Chondrocyte (in vitro differentiated cells): ENCODE measurements at regions not wholly inside any gene's neighbourhood (a gene's known extent, or its start where the extent isn't known, plus 50 kb on each side); places are given as distances from the start of the nearest gene placed in this dataset.
"Not testable (repeated sequence)": the region's sequence is repeated elsewhere in the genome, so short reads cannot be mapped to it uniquely, and the experiment has no call there.

Source experiments
- DNase-seq: peaks from one replicate; pipeline ENCODE4 v3.0.0; 2021; ENCODE audit warnings: mixed read lengths, low spot score
- H3K27ac Mint-ChIP-seq: one replicate; pipeline ENCODE4 v1.8.0; 2021; ENCODE audit warnings: mild to moderate bottlenecking, moderate library complexity, mixed read lengths; ENCODE audit not compliant: unreplicated experiment
- H3K27me3 Mint-ChIP-seq: 2 replicates; pipeline ENCODE4 v1.8.0; 2021; ENCODE audit warnings: low read depth, mixed read lengths
- H3K36me3 Mint-ChIP-seq: 2 replicates; pipeline ENCODE4 v1.8.0; 2021; ENCODE audit warnings: low read depth, mixed read lengths
- H3K4me1 Mint-ChIP-seq: 2 replicates; pipeline ENCODE4 v1.8.0; 2021; ENCODE audit warnings: low read depth, mild to moderate bottlenecking, mixed read lengths
- H3K4me3 Mint-ChIP-seq: one replicate; pipeline ENCODE4 v1.8.0; 2021; ENCODE audit warnings: mild to moderate bottlenecking, moderate library complexity, mixed read lengths; ENCODE audit not compliant: unreplicated experiment
- H3K9me3 Mint-ChIP-seq: 2 replicates; pipeline ENCODE4 v1.8.0; 2021; ENCODE audit warnings: low read depth, mixed read lengths
- CTCF ChIP-seq: fragments of 200-600 bp; sonication (generic); IDR thresholded peaks from 2 replicates; pipeline ENCODE4 v1.5.0; 2021; ENCODE audit warnings: antibody characterized with exemption, mild to moderate bottlenecking, moderate library complexity

DNA sequence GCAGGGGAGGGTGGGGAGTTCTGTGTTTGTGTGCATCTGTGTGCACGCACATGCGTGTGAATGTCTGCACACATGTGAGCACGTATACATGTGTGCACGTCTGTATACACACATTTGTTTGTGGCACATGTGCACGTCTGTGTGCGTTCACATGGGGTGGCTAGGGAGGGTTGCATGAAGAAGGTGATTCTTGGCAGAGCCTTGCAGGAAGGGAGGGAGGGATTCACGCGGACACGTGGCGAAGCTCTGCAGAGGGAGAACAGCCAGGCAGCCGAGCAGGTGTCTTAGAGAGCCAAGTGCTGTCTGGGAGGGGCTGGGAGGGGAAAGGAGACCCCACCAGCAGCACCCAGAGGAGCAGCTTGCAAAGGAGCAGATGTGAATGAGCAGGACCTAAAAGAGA is 372.1 kb downstream of the BRD1 start:
- Mint-ChIP-seq H3K9me3 (no peaks in the 10 kb centered on the region), H3K4me3 (no peak overlapping the region), H3K27me3 (peaks cover 24% of the 10 kb centered on the region), H3K4me1 (no peaks in the 10 kb centered on the region), H3K27ac (no peak overlapping the region), H3K36me3 (no peaks in the 10 kb centered on the region)
- DNase-seq = no peak
- no peak for TF ChIP-seq CTCF

- no peaks in the 10 kb centered on the region for H3K36me3 Mint-ChIP-seq
- TF ChIP-seq CTCF = no peak
- H3K27ac Mint-ChIP-seq = no peak overlapping the region
- peaks cover 32% of the 10 kb centered on the region for H3K27me3 Mint-ChIP-seq
- H3K4me3 Mint-ChIP-seq = no peak overlapping the region
- no peaks in the 10 kb centered on the region for H3K9me3 Mint-ChIP-seq
- DNase-seq = no peak
- no peaks in the 10 kb centered on the region for H3K4me1 Mint-ChIP-seq
Measured at GRCh38 chr22:49454726-49455125, 372.9 kb downstream of the BRD1 start.

DNA sequence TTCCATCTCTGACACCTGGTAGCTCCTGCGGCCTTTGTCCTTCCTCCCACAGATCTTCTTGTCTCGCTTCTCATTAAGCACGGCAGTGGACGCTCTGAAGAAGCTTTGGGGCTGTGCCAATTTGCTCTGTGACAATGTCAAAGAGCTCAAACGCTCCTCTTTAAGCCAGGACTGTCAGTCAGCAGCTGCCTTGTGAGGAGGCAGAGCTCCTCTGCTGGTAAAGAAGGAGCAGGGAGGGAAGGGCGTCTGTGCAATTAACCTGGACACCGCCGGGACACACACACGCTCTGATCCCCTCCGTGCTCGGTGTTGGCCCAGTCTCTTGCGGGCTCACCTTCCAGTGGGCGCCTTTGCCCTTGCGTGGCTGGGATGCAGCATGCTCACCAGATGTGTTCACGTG is 373.9 kb downstream of the BRD1 start:
- no peak for DNase-seq
- Mint-ChIP-seq H3K4me3 (no peak overlapping the region), H3K9me3 (no peaks in the 10 kb centered on the region), H3K27me3 (peaks cover 42% of the 10 kb centered on the region), H3K4me1 (no peaks in the 10 kb centered on the region), H3K36me3 (no peaks in the 10 kb centered on the region), H3K27ac (no peak overlapping the region)
- no peak for TF ChIP-seq CTCF

DNA sequence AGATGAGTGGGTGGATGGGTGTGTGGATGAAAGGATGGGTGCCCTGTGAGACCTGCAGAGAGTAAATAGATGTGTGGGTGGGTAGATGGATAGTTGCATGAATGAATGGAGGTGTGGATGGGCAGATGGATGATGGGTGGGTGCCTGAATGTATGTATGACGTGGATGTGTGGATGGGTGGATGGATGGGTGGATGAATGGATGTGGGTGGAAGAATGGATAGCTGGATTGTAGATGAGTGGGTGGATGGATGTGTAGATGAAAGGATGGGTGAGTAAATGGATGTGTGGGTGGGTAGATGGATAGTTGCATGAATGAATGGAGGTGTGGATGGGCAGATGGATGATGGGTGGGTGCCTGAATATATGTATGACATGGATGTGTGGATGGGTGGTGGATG is 374.7 kb downstream of the BRD1 start:
- H3K27ac Mint-ChIP-seq, DNase-seq, H3K4me3 Mint-ChIP-seq, H3K36me3 Mint-ChIP-seq, H3K9me3 Mint-ChIP-seq, H3K4me1 Mint-ChIP-seq: not testable (repeated sequence)
- H3K27me3 Mint-ChIP-seq = peaks cover 40% of the 10 kb centered on the region

DNA sequence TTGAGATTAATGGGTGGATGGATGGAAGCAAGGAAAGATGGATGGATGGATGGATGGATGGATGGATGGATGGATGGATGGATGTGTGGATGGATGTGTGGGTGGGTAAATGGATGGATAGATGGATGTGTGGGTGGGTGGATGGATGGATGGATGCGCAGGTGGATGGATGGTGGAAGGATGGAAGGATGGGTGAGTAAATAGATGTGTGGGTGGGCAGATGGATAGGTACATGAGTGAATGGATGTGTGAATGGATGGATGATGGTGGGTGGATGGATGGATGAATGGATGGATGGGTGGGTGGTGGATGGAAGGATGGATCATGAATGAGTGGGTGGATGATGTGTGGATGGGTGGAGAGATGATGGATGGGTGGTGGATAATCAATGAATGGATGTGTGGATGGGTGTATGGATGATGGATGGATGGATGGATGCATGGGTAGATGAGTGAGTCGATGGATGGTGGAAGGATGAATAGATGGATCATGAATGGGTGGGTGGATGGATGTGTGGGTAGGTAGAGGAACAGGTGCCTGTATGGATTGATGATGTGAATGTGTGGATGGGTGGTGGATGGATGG is 375.2 kb downstream of the BRD1 start:
- H3K27me3 Mint-ChIP-seq = peaks cover 40% of the 10 kb centered on the region
- DNase-seq = no peak
- H3K27ac Mint-ChIP-seq = no peak overlapping the region
- H3K4me1 Mint-ChIP-seq = no peaks in the 10 kb centered on the region
- no peak overlapping the region for H3K4me3 Mint-ChIP-seq
- H3K36me3 Mint-ChIP-seq = no peaks in the 10 kb centered on the region
- no peaks in the 10 kb centered on the region for H3K9me3 Mint-ChIP-seq
- TF ChIP-seq CTCF = no peak

GRCh38 chr22:49451070-49451840 is 376.4 kb downstream of the BRD1 start:
- TF ChIP-seq CTCF = no peak
- no peaks in the 10 kb centered on the region for H3K4me1 Mint-ChIP-seq
- no peaks in the 10 kb centered on the region for H3K9me3 Mint-ChIP-seq
- H3K36me3 Mint-ChIP-seq = no peaks in the 10 kb centered on the region
- H3K4me3 Mint-ChIP-seq = no peak overlapping the region
- no peak overlapping the region for H3K27ac Mint-ChIP-seq
- no peak for DNase-seq
- H3K27me3 Mint-ChIP-seq = peaks cover 33% of the 10 kb centered on the region
